WTC11 (cell line): ENCODE measurements at regions not wholly inside any gene's neighbourhood (a gene's known extent, or its start where the extent isn't known, plus 50 kb on each side); places are given as distances from the start of the nearest gene placed in this dataset.

Source experiments
- ATAC-seq: fragments of 200-7000 bp; cut with Tn5 transposase; 2 replicates; pipeline ENCODE4 v1.10.0; 2021; ENCODE audit warnings: mild to moderate bottlenecking, moderate library complexity
- CTCF ChIA-PET: fragments of 300-600 bp; sonication (Branson Sonifier 250); formaldehyde crosslinking; loops from one replicate; lab custom pipeline; 2021; ENCODE audit warnings: antibody characterized with exemption; lab: Charles Lee
- POLR2A ChIA-PET: fragments of 350-600 bp; sonication (Branson Sonifier 250); formaldehyde crosslinking; loops from one replicate; lab custom pipeline; 2021; ENCODE audit warnings: antibody characterized with exemption; lab: Charles Lee
- DNase-seq: peaks from one replicate; pipeline ENCODE4 v3.0.0; 2021; ENCODE audit warnings: low spot score
- H3K27ac Mint-ChIP-seq: 2 replicates; pipeline ENCODE4 v1.8.0; 2021; ENCODE audit warnings: mixed read lengths
- H3K27me3 Mint-ChIP-seq: 2 replicates; pipeline ENCODE4 v1.8.0; 2021; ENCODE audit warnings: low read depth, mild to moderate bottlenecking, moderate library complexity, mixed read lengths
- H3K36me3 Mint-ChIP-seq: 2 replicates; pipeline ENCODE4 v1.8.0; 2021; ENCODE audit warnings: mixed read lengths
- H3K4me1 Mint-ChIP-seq: 2 replicates; pipeline ENCODE4 v1.8.0; 2022; ENCODE audit warnings: mixed read lengths
- H3K4me3 Mint-ChIP-seq: 2 replicates; pipeline ENCODE4 v1.8.0; 2021; ENCODE audit warnings: mild to moderate bottlenecking, moderate library complexity, mixed read lengths
- H3K9me3 Mint-ChIP-seq: 2 replicates; pipeline ENCODE4 v1.8.0; 2021; ENCODE audit warnings: mixed read lengths
- JUN ChIP-seq: sonication (generic); formaldehyde crosslinking; IDR thresholded peaks from 2 replicates; pipeline ENCODE4 v1.8.0; 2023; ENCODE audit warnings: mild to moderate bottlenecking, missing genetic modification reagents
- MYBL2 ChIP-seq: sonication (generic); formaldehyde crosslinking; IDR thresholded peaks from 2 replicates; pipeline ENCODE4 v1.8.1; 2023; ENCODE audit warnings: mild to moderate bottlenecking, moderate library complexity, missing genetic modification reagents
- NFYB ChIP-seq: sonication (generic); formaldehyde crosslinking; conservative IDR thresholded peaks from 2 replicates; pipeline ENCODE4 v1.8.0; 2022; ENCODE audit warnings: low read depth, missing genetic modification reagents
- OVOL2 ChIP-seq: fragments of 250-450 bp; sonication (Bioruptor Pico); IDR thresholded peaks from 2 replicates; pipeline ENCODE4 v1.9.0; 2021; ENCODE audit warnings: mild to moderate bottlenecking, borderline replicate concordance
- TEAD1 ChIP-seq: sonication (generic); formaldehyde crosslinking; IDR thresholded peaks from 2 replicates; pipeline ENCODE4 v1.8.0; 2022; ENCODE audit warnings: mild to moderate bottlenecking, missing genetic modification reagents
- ZNF232 ChIP-seq: sonication (generic); formaldehyde crosslinking; IDR thresholded peaks from 2 replicates; pipeline ENCODE4 v1.8.0; 2022; ENCODE audit warnings: mild to moderate bottlenecking, missing genetic modification reagents
- ZNF396 ChIP-seq: fragments of 250-450 bp; sonication (Bioruptor Pico); IDR thresholded peaks from 2 replicates; pipeline ENCODE4 v1.8.0; 2021; ENCODE audit warnings: mild to moderate bottlenecking, moderate library complexity, borderline replicate concordance
- ZNF416 ChIP-seq: fragments of 250-450 bp; sonication (Bioruptor Pico); IDR thresholded peaks from 2 replicates; pipeline ENCODE4 v1.9.0; 2021; ENCODE audit warnings: mild to moderate bottlenecking, inconsistent platforms
- ZNF423 ChIP-seq: fragments of 250-450 bp; sonication (Bioruptor Pico); IDR thresholded peaks from 2 replicates; pipeline ENCODE4 v2.1.2; 2022; ENCODE audit warnings: mild to moderate bottlenecking, moderate library complexity
- TF ChIP-seq, protein P1 (sequence below): fragments of 250-450 bp; sonication (Bioruptor Pico); IDR thresholded peaks from 2 replicates; pipeline ENCODE4 v1.9.0; 2021; ENCODE audit warnings: mild to moderate bottlenecking, borderline replicate concordance
- TF ChIP-seq, protein P2 (sequence below): fragments of 250-450 bp; sonication (Bioruptor Pico); IDR thresholded peaks from 2 replicates; pipeline ENCODE4 v1.9.0; 2021; ENCODE audit warnings: mild to moderate bottlenecking
- TF ChIP-seq, protein P3 (sequence below): sonication (generic); formaldehyde crosslinking; IDR thresholded peaks from 2 replicates; pipeline ENCODE4 v1.8.0; 2023; ENCODE audit warnings: missing genetic modification reagents, mild to moderate bottlenecking, borderline replicate concordance
- TF ChIP-seq, protein P4 (sequence below): sonication (generic); formaldehyde crosslinking; IDR thresholded peaks from 2 replicates; pipeline ENCODE4 v1.8.1; 2023; ENCODE audit warnings: mild to moderate bottlenecking, missing genetic modification reagents, moderate library complexity
- TF ChIP-seq, protein P5 (sequence below): fragments of 250-450 bp; sonication (Bioruptor Pico); conservative IDR thresholded peaks from 2 replicates; pipeline ENCODE4 v1.9.0; 2021; ENCODE audit warnings: mild to moderate bottlenecking

DNA sequence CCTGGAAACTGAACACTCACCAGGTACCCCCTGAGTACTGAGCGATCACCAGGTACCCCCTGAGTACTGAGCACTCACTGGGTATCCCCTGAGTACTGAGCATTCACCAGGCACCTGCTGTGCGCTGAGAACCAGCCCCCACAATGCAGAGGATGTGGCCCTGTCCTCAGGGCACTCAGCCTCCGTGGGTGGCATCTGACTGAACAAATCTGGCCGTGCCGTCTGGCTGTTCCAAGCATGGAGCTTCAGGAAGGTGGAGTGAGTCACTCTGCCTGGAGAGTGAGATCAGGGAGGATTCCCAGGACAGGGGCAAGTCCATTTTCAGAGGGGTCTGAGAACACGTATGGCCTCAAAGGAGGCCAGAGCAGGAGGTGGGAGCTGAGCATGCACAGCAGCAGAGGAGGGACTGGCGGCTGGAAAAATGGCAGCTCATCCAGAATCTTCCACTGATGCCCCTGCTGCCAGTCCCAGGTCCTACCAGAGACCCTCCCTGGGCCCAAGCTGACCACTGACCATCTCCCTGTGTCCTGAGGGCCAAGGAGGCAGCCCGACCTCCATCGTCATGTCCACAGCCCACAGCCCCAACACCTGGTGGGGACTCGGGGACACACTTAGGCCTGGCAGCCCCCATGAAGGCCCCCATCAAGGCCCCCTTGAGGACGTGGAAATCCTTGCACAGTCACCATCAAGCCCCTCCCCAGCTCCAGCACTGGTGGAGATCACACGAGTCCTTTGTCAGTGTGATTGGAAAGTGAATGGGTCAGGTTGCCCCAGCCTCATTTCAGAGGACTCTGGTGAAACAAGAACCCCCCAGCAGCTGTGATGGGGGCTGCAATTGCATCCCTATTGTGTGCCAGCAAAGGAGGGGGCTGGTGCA is 94.1 kb downstream of the HMX1 start (continued):
- TF ChIP-seq, protein P1, sequence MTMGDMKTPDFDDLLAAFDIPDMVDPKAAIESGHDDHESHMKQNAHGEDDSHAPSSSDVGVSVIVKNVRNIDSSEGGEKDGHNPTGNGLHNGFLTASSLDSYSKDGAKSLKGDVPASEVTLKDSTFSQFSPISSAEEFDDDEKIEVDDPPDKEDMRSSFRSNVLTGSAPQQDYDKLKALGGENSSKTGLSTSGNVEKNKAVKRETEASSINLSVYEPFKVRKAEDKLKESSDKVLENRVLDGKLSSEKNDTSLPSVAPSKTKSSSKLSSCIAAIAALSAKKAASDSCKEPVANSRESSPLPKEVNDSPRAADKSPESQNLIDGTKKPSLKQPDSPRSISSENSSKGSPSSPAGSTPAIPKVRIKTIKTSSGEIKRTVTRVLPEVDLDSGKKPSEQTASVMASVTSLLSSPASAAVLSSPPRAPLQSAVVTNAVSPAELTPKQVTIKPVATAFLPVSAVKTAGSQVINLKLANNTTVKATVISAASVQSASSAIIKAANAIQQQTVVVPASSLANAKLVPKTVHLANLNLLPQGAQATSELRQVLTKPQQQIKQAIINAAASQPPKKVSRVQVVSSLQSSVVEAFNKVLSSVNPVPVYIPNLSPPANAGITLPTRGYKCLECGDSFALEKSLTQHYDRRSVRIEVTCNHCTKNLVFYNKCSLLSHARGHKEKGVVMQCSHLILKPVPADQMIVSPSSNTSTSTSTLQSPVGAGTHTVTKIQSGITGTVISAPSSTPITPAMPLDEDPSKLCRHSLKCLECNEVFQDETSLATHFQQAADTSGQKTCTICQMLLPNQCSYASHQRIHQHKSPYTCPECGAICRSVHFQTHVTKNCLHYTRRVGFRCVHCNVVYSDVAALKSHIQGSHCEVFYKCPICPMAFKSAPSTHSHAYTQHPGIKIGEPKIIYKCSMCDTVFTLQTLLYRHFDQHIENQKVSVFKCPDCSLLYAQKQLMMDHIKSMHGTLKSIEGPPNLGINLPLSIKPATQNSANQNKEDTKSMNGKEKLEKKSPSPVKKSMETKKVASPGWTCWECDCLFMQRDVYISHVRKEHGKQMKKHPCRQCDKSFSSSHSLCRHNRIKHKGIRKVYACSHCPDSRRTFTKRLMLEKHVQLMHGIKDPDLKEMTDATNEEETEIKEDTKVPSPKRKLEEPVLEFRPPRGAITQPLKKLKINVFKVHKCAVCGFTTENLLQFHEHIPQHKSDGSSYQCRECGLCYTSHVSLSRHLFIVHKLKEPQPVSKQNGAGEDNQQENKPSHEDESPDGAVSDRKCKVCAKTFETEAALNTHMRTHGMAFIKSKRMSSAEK (CRISPR knock-in tag), result no peak
- TF ChIP-seq, protein P2, sequence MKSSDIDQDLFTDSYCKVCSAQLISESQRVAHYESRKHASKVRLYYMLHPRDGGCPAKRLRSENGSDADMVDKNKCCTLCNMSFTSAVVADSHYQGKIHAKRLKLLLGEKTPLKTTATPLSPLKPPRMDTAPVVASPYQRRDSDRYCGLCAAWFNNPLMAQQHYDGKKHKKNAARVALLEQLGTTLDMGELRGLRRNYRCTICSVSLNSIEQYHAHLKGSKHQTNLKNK (CRISPR knock-in tag), result no peak
- TF ChIP-seq ZNF232 (CRISPR knock-in tag) (no peak), OVOL2 (CRISPR knock-in tag) (no peak)

DNA sequence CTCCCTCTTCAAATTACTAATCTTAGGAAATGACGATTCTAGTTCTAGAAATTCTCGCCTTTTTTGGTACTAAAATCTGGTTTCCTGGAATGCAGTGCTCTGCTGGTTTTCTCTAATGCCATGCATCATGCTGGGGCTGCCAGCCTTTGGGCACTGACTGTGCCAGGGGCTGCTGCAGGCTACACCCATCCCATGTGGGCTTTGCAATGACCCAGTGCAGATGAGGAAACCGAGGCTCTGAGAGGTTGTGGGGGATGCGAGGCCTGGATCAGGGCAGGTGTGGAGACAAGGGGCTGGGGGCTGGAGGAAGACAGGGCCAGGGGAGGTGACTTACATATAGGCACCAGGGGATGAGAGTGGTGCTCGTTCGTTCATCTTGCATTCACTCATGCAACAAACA is 95.3 kb downstream of the HMX1 start:
- POLR2A ChIA-PET, result no interaction called here
- TF ChIP-seq NFYB (CRISPR knock-in tag) (no peak), TEAD1 (no peak), ZNF416 (CRISPR knock-in tag) (no peak), ZNF396 (no peak), ZNF423 (CRISPR knock-in tag) (no peak)
- TF ChIP-seq, protein P3, sequence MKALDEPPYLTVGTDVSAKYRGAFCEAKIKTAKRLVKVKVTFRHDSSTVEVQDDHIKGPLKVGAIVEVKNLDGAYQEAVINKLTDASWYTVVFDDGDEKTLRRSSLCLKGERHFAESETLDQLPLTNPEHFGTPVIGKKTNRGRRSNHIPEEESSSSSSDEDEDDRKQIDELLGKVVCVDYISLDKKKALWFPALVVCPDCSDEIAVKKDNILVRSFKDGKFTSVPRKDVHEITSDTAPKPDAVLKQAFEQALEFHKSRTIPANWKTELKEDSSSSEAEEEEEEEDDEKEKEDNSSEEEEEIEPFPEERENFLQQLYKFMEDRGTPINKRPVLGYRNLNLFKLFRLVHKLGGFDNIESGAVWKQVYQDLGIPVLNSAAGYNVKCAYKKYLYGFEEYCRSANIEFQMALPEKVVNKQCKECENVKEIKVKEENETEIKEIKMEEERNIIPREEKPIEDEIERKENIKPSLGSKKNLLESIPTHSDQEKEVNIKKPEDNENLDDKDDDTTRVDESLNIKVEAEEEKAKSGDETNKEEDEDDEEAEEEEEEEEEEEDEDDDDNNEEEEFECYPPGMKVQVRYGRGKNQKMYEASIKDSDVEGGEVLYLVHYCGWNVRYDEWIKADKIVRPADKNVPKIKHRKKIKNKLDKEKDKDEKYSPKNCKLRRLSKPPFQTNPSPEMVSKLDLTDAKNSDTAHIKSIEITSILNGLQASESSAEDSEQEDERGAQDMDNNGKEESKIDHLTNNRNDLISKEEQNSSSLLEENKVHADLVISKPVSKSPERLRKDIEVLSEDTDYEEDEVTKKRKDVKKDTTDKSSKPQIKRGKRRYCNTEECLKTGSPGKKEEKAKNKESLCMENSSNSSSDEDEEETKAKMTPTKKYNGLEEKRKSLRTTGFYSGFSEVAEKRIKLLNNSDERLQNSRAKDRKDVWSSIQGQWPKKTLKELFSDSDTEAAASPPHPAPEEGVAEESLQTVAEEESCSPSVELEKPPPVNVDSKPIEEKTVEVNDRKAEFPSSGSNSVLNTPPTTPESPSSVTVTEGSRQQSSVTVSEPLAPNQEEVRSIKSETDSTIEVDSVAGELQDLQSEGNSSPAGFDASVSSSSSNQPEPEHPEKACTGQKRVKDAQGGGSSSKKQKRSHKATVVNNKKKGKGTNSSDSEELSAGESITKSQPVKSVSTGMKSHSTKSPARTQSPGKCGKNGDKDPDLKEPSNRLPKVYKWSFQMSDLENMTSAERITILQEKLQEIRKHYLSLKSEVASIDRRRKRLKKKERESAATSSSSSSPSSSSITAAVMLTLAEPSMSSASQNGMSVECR (CRISPR knock-in tag), result no peak
- TF ChIP-seq, protein P4, sequence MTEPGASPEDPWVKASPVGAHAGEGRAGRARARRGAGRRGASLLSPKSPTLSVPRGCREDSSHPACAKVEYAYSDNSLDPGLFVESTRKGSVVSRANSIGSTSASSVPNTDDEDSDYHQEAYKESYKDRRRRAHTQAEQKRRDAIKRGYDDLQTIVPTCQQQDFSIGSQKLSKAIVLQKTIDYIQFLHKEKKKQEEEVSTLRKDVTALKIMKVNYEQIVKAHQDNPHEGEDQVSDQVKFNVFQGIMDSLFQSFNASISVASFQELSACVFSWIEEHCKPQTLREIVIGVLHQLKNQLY (CRISPR knock-in tag), result no peak
- H3K36me3 Mint-ChIP-seq, result no peaks in the 10 kb centered on the region
- 0 out of 2 replicates have a peak, but pooled peaks cover 2% of the 10 kb centered on the region for H3K4me1 Mint-ChIP-seq
- ATAC-seq (no peak), DNase-seq (no peak)
- H3K27ac Mint-ChIP-seq, result no peak overlapping the region
- no peaks in the 10 kb centered on the region for H3K27me3 Mint-ChIP-seq
- CTCF ChIA-PET, result interaction anchor here (1.4 kb wide), 1 partner anchor 88 kb away, joined by 5 read pairs; no protein-coding TSS in a partner anchor
- no peaks in the 10 kb centered on the region for H3K9me3 Mint-ChIP-seq
- no peak overlapping the region for H3K4me3 Mint-ChIP-seq

DNA sequence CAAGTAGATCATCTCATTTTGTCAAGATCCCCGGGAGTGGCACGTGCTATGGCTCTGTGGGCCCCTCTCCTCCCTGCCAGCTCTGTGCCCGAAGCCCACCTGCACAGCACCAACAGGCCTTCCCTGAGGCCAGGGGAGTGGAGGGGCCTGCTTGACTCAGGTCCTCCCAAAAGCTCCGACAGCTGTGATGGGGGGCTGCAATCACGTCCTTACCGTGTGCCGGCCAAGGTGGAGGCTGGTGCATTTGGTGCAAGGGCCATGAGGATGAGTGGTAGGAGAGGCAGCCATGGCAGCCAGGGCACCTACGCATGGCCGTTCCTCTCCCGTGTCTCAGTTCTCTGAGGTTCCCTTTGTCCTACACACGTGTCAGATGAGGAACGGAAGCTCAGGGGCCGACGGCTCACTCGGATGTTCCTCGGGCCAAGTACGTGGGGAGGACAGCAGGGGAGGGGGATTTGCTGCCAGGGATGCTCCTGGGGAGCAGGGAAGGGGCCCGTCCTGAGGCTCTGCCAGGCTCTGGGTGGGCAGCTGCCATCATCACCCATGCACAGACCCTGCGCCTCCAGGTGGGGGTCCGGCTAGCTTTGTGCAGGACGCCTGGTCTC is 95.8 kb downstream of the HMX1 start:
- Mint-ChIP-seq H3K4me1 (0 out of 2 replicates have a peak, but pooled peaks cover 3% of the 10 kb centered on the region), H3K27ac (no peak overlapping the region), H3K36me3 (no peaks in the 10 kb centered on the region), H3K9me3 (no peaks in the 10 kb centered on the region), H3K27me3 (no peaks in the 10 kb centered on the region)
- ATAC-seq, result no peak
- ChIA-PET POLR2A (no interaction called here), CTCF (interaction anchor here (0.7 to 1.4 kb wide), 2 partner anchors 88 to 110 kb away, joined by 4 to 5 read pairs; no protein-coding TSS in a partner anchor)
- no peak for TF ChIP-seq JUN (CRISPR knock-in tag)
- TF ChIP-seq, protein P4 (CRISPR knock-in tag), result no peak
- TF ChIP-seq MYBL2 (CRISPR knock-in tag), result no peak
- TF ChIP-seq, protein P5, sequence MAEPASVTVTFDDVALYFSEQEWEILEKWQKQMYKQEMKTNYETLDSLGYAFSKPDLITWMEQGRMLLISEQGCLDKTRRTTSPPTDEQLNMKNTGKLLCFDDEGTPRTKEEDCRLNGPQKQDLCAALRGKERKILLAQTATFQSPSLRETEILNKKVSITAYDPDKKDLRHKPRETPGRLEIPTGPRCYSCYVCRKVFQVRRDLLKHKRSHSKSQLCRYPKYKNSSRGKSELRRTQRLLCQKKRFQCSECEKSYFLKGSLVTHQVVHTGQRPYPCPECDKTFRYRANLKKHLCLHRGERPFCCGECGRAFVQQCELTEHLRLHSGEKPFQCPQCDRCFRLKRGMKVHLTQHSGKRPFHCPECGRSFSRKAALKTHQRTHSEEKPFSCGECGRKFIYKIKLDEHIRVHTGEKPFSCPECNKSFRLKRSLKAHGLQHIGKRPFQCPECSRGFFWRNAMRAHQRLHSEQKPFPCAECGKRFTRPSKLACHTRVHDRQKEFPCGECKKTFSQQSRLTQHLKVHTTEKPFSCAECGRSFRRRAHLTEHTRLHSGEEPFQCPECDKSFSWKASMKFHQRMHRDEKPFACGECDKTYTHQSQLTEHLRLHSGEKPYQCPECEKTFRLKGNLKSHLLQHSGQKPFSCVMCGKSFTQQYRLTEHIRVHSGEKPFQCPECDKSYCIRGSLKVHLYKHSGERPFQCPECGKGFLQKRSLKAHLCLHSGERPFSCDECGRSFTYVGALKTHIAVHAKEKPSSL, result no peak
- TF ChIP-seq, all 79 proteins: peak for 0
- no peak overlapping the region for H3K4me3 Mint-ChIP-seq
- no peak for DNase-seq
